Mesenchymal stem cell (in vitro differentiated cells and primary cell): ENCODE measurements at regions not wholly inside any gene's neighbourhood (a gene's known extent, or its start where the extent isn't known, plus 50 kb on each side); places are given as distances from the start of the nearest gene placed in this dataset.

Source experiments
- DNase-seq: peaks from one replicate; pipeline ENCODE4 v3.0.0-alpha.2; 2013
- H2AFZ ChIP-seq: one replicate; pipeline ENCODE4 v1.6.1; 2013; ENCODE audit warnings: low read depth, mild to moderate bottlenecking, control low read depth, inconsistent platforms, low read length, moderate library complexity
- H2AK5ac ChIP-seq: 2 replicates; pipeline ENCODE4 v1.6.1; 2013; ENCODE audit warnings: low read length, moderate library complexity, mild to moderate bottlenecking, inconsistent platforms; ENCODE audit not compliant: severe bottlenecking
- H2BK120ac ChIP-seq: one replicate; pipeline ENCODE4 v1.6.1; 2013; ENCODE audit warnings: low read depth, mild to moderate bottlenecking, inconsistent platforms, low read length, moderate library complexity
- H2BK12ac ChIP-seq, 2 experiments: one replicate each; pipeline ENCODE4 v1.6.1; 2013; ENCODE audit warnings: inconsistent platforms in 2 of 2, low read length in 2 of 2, mild to moderate bottlenecking in 2 of 2, moderate library complexity in 2 of 2, control low read depth in 1 of 2
- H2BK15ac ChIP-seq: one replicate; pipeline ENCODE4 v1.6.1; 2013; ENCODE audit warnings: mild to moderate bottlenecking, low read depth, inconsistent platforms; ENCODE audit not compliant: poor library complexity, severe bottlenecking
- H2BK5ac ChIP-seq: 2 replicates; pipeline ENCODE4 v1.6.1; 2013; ENCODE audit warnings: low read depth, mild to moderate bottlenecking, low read length, control low read depth, inconsistent platforms; ENCODE audit not compliant: poor library complexity, severe bottlenecking
- H3K14ac ChIP-seq, 2 experiments: one replicate each; pipeline ENCODE4 v1.6.1; 2013; ENCODE audit warnings: inconsistent platforms in 2 of 2, low read length in 2 of 2, control low read depth in 1 of 2, mild to moderate bottlenecking in 1 of 2, moderate library complexity in 1 of 2
- H3K18ac ChIP-seq, 2 experiments: one replicate each; pipeline ENCODE4 v1.6.1; 2013; ENCODE audit warnings: inconsistent platforms in 2 of 2, low read length in 2 of 2, control low read depth in 1 of 2, low read depth in 1 of 2, mild to moderate bottlenecking in 1 of 2
- H3K23ac ChIP-seq, 2 experiments: one replicate each; pipeline ENCODE4 v1.6.1; 2013; ENCODE audit warnings: inconsistent platforms in 2 of 2, low read length in 2 of 2, mild to moderate bottlenecking in 2 of 2, moderate library complexity in 2 of 2, control low read depth in 1 of 2
- H3K27ac ChIP-seq: 2 replicates; pipeline ENCODE4 v1.5.1; 2013; ENCODE audit warnings: mild to moderate bottlenecking, moderate library complexity, low read length, control low read depth, inconsistent platforms; ENCODE audit not compliant: poor library complexity, severe bottlenecking
- H3K27me3 ChIP-seq, 2 experiments: 2 replicates each; pipeline versions ENCODE4 v1.6.1 to v1.7.0; 2013; ENCODE audit warnings: low read length in 2 of 2, mild to moderate bottlenecking in 2 of 2, moderate library complexity in 2 of 2, control low read depth in 1 of 2, inconsistent platforms in 1 of 2; ENCODE audit not compliant: control insufficient read depth in 1 of 2, insufficient read depth in 1 of 2
- H3K36me3 ChIP-seq, 2 experiments: 2 replicates each; pipeline versions ENCODE4 v1.6.1 to v1.7.0; 2013; ENCODE audit warnings: low read length in 2 of 2, control low read depth in 1 of 2, inconsistent platforms in 1 of 2, low read depth in 1 of 2, mild to moderate bottlenecking in 1 of 2; ENCODE audit not compliant: insufficient read depth in 2 of 2, control insufficient read depth in 1 of 2
- H3K4ac ChIP-seq, 2 experiments: one replicate each; pipeline ENCODE4 v1.6.1; 2013; ENCODE audit warnings: inconsistent platforms in 2 of 2, low read length in 2 of 2, mild to moderate bottlenecking in 2 of 2, moderate library complexity in 2 of 2, control low read depth in 1 of 2, low read depth in 1 of 2
- H3K4me1 ChIP-seq: 2 replicates; pipeline ENCODE4 v1.6.1; 2013; ENCODE audit warnings: low read depth, low read length, control low read depth; ENCODE audit not compliant: control insufficient read depth, insufficient read depth
- H3K4me2 ChIP-seq: 2 replicates; pipeline ENCODE4 v1.6.1; 2013; ENCODE audit warnings: low read length, mild to moderate bottlenecking, inconsistent platforms; ENCODE audit not compliant: poor library complexity, severe bottlenecking
- H3K4me3 ChIP-seq, 2 experiments: 2 replicates each; pipeline versions ENCODE4 v1.5.1 to v1.7.0; 2013; ENCODE audit warnings: low read length in 2 of 2, mild to moderate bottlenecking in 2 of 2, control low read depth in 1 of 2, low read depth in 1 of 2; ENCODE audit not compliant: insufficient read depth in 1 of 2
- H3K79me1 ChIP-seq: replicated peaks from 2 replicates; pipeline ENCODE4 v1.6.1; 2013; ENCODE audit warnings: mild to moderate bottlenecking, control low read depth, low read length, inconsistent platforms; ENCODE audit not compliant: poor library complexity, severe bottlenecking
- H3K9ac ChIP-seq: 2 replicates; pipeline ENCODE4 v1.7.0; 2013; ENCODE audit warnings: mild to moderate bottlenecking, low read length, moderate library complexity
- H3K9me3 ChIP-seq: 2 replicates; pipeline ENCODE4 v1.7.0; 2013; ENCODE audit warnings: mild to moderate bottlenecking, low read length; ENCODE audit not compliant: control insufficient read depth
- H4K8ac ChIP-seq: one replicate; pipeline ENCODE4 v1.6.1; 2013; ENCODE audit warnings: inconsistent platforms, mild to moderate bottlenecking, low read length, moderate library complexity
- H4K91ac ChIP-seq: one replicate; pipeline ENCODE4 v1.6.1; 2013; ENCODE audit warnings: mild to moderate bottlenecking, low read length, inconsistent platforms
- WGBS: methylation state at CpG from one replicate; pipeline ENCODE4 v1.1.7; 2013; ENCODE audit warnings: mixed read lengths; 5-methylcytosine and 5-hydroxymethylcytosine counted together

- Histone ChIP-seq H2BK12ac (no peak overlapping the region), H3K18ac (no peak overlapping the region), H2BK120ac (no peak overlapping the region), H3K27me3 (no peaks in the 10 kb centered on the region), H2BK5ac (no peak overlapping the region), H3K4me1 (no peaks in the 10 kb centered on the region), H4K91ac (no peak overlapping the region), H3K14ac (no peak overlapping the region), H3K79me1 (no peaks in the 10 kb centered on the region), H2AK5ac (no peak overlapping the region), H2AFZ (no peak overlapping the region), H3K23ac (no peak overlapping the region), H3K4me3 (no peak overlapping the region), H2BK15ac (no peak overlapping the region), H3K4ac (no peak overlapping the region), H3K4me2 (no peak overlapping the region), H3K9ac (no peak overlapping the region), H3K9me3 (no peaks in the 10 kb centered on the region), H4K8ac (no peak overlapping the region), H3K36me3 (no peaks in the 10 kb centered on the region), H3K27ac (no peak overlapping the region)
- DNase-seq = no peak
- 64% methylated on average over 5 of the region's 5 CpGs for WGBS
These were observed 519.3 kb downstream of the HAPSTR1 start for GRCh38 chr16:9610727-9611126.

- Histone ChIP-seq H3K4ac (no peak overlapping the region), H2AFZ (no peak overlapping the region), H3K4me2 (no peak overlapping the region), H3K14ac (no peak overlapping the region), H2BK12ac (no peak overlapping the region), H3K4me3 (no peak overlapping the region), H2BK5ac (no peak overlapping the region), H2BK120ac (no peak overlapping the region), H3K4me1 (no peaks in the 10 kb centered on the region), H3K23ac (no peak overlapping the region), H2AK5ac (no peak overlapping the region), H3K27me3 (no peaks in the 10 kb centered on the region), H3K79me1 (no peaks in the 10 kb centered on the region), H3K36me3 (no peaks in the 10 kb centered on the region), H3K18ac (no peak overlapping the region), H3K9ac (no peak overlapping the region), H4K91ac (no peak overlapping the region), H3K27ac (no peak overlapping the region), H4K8ac (no peak overlapping the region), H2BK15ac (no peak overlapping the region), H3K9me3 (no peaks in the 10 kb centered on the region)
- no peak for DNase-seq
- WGBS = 38% methylated on average over 6 of the region's 7 CpGs
These were observed 520.8 kb downstream of the HAPSTR1 start for GRCh38 chr16:9612267-9612666.

GRCh38 chr16:9614389-9614788 lies 522.9 kb downstream of the HAPSTR1 start:
- H2BK120ac ChIP-seq = no peak overlapping the region
- H3K4me2 ChIP-seq = no peak overlapping the region
- no peak overlapping the region for H3K4ac ChIP-seq
- DNase-seq = no peak
- no peak overlapping the region for H4K91ac ChIP-seq
- no peaks in the 10 kb centered on the region for H3K4me1 ChIP-seq
- no peak overlapping the region for H3K9ac ChIP-seq
- H3K9me3 ChIP-seq = peaks cover 3% of the 10 kb centered on the region
- H2BK15ac ChIP-seq = no peak overlapping the region
- no peaks in the 10 kb centered on the region for H3K36me3 ChIP-seq
- no peak overlapping the region for H3K14ac ChIP-seq
- H4K8ac ChIP-seq = no peak overlapping the region
- H3K23ac ChIP-seq = no peak overlapping the region
- WGBS = 66% methylated on average over 5 of the region's 6 CpGs
- no peaks in the 10 kb centered on the region for H3K79me1 ChIP-seq
- no peak overlapping the region for H2BK12ac ChIP-seq
- H2AK5ac ChIP-seq = no peak overlapping the region
- no peak overlapping the region for H3K18ac ChIP-seq
- H3K27me3 ChIP-seq = no peaks in the 10 kb centered on the region
- no peak overlapping the region for H3K4me3 ChIP-seq
- H2AFZ ChIP-seq = no peak overlapping the region
- H2BK5ac ChIP-seq = no peak overlapping the region
- no peak overlapping the region for H3K27ac ChIP-seq

GRCh38 chr16:9622268-9622667 lies 530.8 kb downstream of the HAPSTR1 start:
- H3K4me3 ChIP-seq = no peak overlapping the region
- no peak overlapping the region for H2BK12ac ChIP-seq
- WGBS = 76% methylated on average over 4 of the region's 4 CpGs
- no peak overlapping the region for H3K4me2 ChIP-seq
- H3K14ac ChIP-seq = no peak overlapping the region
- H3K27ac ChIP-seq = no peak overlapping the region
- H2BK15ac ChIP-seq = no peak overlapping the region
- no peak overlapping the region for H2BK5ac ChIP-seq
- H3K23ac ChIP-seq = no peak overlapping the region
- no peak overlapping the region for H2AFZ ChIP-seq
- H3K36me3 ChIP-seq = no peaks in the 10 kb centered on the region
- H3K4me1 ChIP-seq = no peaks in the 10 kb centered on the region
- H3K79me1 ChIP-seq = no peaks in the 10 kb centered on the region
- no peak overlapping the region for H2BK120ac ChIP-seq
- H4K8ac ChIP-seq = no peak overlapping the region
- peaks cover 4% of the 10 kb centered on the region for H3K9me3 ChIP-seq
- H3K4ac ChIP-seq = no peak overlapping the region
- no peak overlapping the region for H4K91ac ChIP-seq
- H2AK5ac ChIP-seq = no peak overlapping the region
- H3K18ac ChIP-seq = no peak overlapping the region
- no peak for DNase-seq
- H3K9ac ChIP-seq = no peak overlapping the region
- peaks cover 0 to 3% of the 10 kb centered on the region in 2 experiments for H3K27me3 ChIP-seq
